ENCODE measurements at regions not wholly inside any gene's neighbourhood (a gene's known extent, or its start where the extent isn't known, plus 50 kb on each side); places are given as distances from the start of the nearest gene placed in this dataset.

- Histone ChIP-seq H3K36me3 (ENCODE audit: control insufficient read depth, insufficient read depth, low read length) (no peaks in the 10 kb centered on the region), H3K27me3 (ENCODE audit: control insufficient read depth, insufficient read depth, low read length) (peaks cover 9% of the 10 kb centered on the region), H3K4me3 (ENCODE audit: low read depth, low read length) (no peak overlapping the region)
- no peak for DNase-seq (ENCODE audit: low read depth)
- FAIRE-seq = peak; percentile 60
- TF ChIP-seq CTCF (IDR thresholded peaks at IDR 0.05; ENCODE audit: insufficient read depth, low read length, severe bottlenecking) = no peak
These were observed 578.0 kb downstream of the BCOR start for GRCh38 chrX:39519566-39520301.

- Histone ChIP-seq H3K4me3 (ENCODE audit: low read depth, low read length) (no peak overlapping the region), H3K36me3 (ENCODE audit: control insufficient read depth, insufficient read depth, low read length) (no peaks in the 10 kb centered on the region), H3K27me3 (ENCODE audit: control insufficient read depth, insufficient read depth, low read length) (no peaks in the 10 kb centered on the region)
- FAIRE-seq (no peak), DNase-seq (ENCODE audit: low read depth) (no peak)
- no peak for TF ChIP-seq CTCF (IDR thresholded peaks at IDR 0.05; ENCODE audit: insufficient read depth, low read length, severe bottlenecking)
These were observed 572.0 kb downstream of the BCOR start for GRCh38 chrX:39525758-39526157.

- no peaks in the 10 kb centered on the region for H3K27me3 ChIP-seq (ENCODE audit: control insufficient read depth, insufficient read depth, low read length)
- DNase-seq (ENCODE audit: low read depth) (no peak), FAIRE-seq (no peak)
- H3K36me3 ChIP-seq (ENCODE audit: control insufficient read depth, insufficient read depth, low read length) = no peaks in the 10 kb centered on the region
- no peak for TF ChIP-seq CTCF (IDR thresholded peaks at IDR 0.05; ENCODE audit: insufficient read depth, low read length, severe bottlenecking)
- H3K4me3 ChIP-seq (ENCODE audit: low read depth, low read length) = no peak overlapping the region
These were observed 570.7 kb downstream of the BCOR start for GRCh38 chrX:39527025-39527424.

- Histone ChIP-seq H3K4me3 (ENCODE audit: low read depth, low read length) (no peak overlapping the region), H3K27me3 (ENCODE audit: control insufficient read depth, insufficient read depth, low read length) (no peaks in the 10 kb centered on the region), H3K36me3 (ENCODE audit: control insufficient read depth, insufficient read depth, low read length) (no peaks in the 10 kb centered on the region)
- FAIRE-seq = no peak
- no peak for TF ChIP-seq CTCF (IDR thresholded peaks at IDR 0.05; ENCODE audit: insufficient read depth, low read length, severe bottlenecking)
- no peak for DNase-seq (ENCODE audit: low read depth)
These were observed 569.4 kb downstream of the BCOR start for GRCh38 chrX:39528161-39528916.

GRCh38 chrX:39532761-39533160, 565.0 kb downstream of the BCOR start:
- H3K36me3 ChIP-seq (ENCODE audit: control insufficient read depth, insufficient read depth, low read length) = no peaks in the 10 kb centered on the region
- DNase-seq (ENCODE audit: low read depth) = no peak
- H3K4me3 ChIP-seq (ENCODE audit: low read depth, low read length) = no peak overlapping the region
- TF ChIP-seq CTCF (IDR thresholded peaks at IDR 0.05; ENCODE audit: insufficient read depth, low read length, severe bottlenecking) = no peak
- H3K27me3 ChIP-seq (ENCODE audit: control insufficient read depth, insufficient read depth, low read length) = no peaks in the 10 kb centered on the region
- FAIRE-seq = peak; percentile 58
